IPS-11a (cell line): ENCODE measurements at regions not wholly inside any gene's neighbourhood (a gene's known extent, or its start where the extent isn't known, plus 50 kb on each side); places are given as distances from the start of the nearest gene placed in this dataset.
"Not testable (repeated sequence)": the region's sequence is repeated elsewhere in the genome, so short reads cannot be mapped to it uniquely, and the experiment has no call there.

Experiments
- H3K4me3 ChIP-seq: one replicate; pipeline ENCODE4 v1.5.1; 2013; ENCODE audit warnings: low read depth, low read length, control low read depth

- H3K4me3 ChIP-seq: no peak overlapping the region
Measured at GRCh38 chr3:159881828-159882309, 106.8 kb upstream of the IL12A start.

- no peak overlapping the region for H3K4me3 ChIP-seq
Measured at GRCh38 chr3:159882367-159882766, 106.3 kb upstream of the IL12A start.

- no peak overlapping the region for H3K4me3 ChIP-seq
Measured at GRCh38 chr3:159882790-159883779, 105.5 kb upstream of the IL12A start.

- no peak overlapping the region for H3K4me3 ChIP-seq
Measured at GRCh38 chr3:159884661-159885402, 103.8 kb upstream of the IL12A start.

- H3K4me3 ChIP-seq: no peak overlapping the region
Measured at GRCh38 chr3:159886050-159886449, 102.6 kb upstream of the IL12A start.

GRCh38 chr3:159886530-159886929 is 102.1 kb upstream of the IL12A start:
- H3K4me3 ChIP-seq: not testable (repeated sequence)

- no peak overlapping the region for H3K4me3 ChIP-seq
Measured at GRCh38 chr3:159887168-159887567, 101.5 kb upstream of the IL12A start.

- H3K4me3 ChIP-seq: no peak overlapping the region
Measured at GRCh38 chr3:159887911-159888310, 100.7 kb upstream of the IL12A start.

GRCh38 chr3:159892171-159892795 is 96.4 kb upstream of the IL12A start:
- H3K4me3 ChIP-seq: no peak overlapping the region

- no peak overlapping the region for H3K4me3 ChIP-seq
Measured at GRCh38 chr3:159892801-159893200, 95.8 kb upstream of the IL12A start.

- H3K4me3 ChIP-seq: no peak overlapping the region
Measured at GRCh38 chr3:159894386-159894785, 94.2 kb upstream of the IL12A start.

- H3K4me3 ChIP-seq: no peak overlapping the region
Measured at GRCh38 chr3:159895430-159895829, 93.2 kb upstream of the IL12A start.

GRCh38 chr3:159896543-159896942 is 92.1 kb upstream of the IL12A start:
- no peak overlapping the region for H3K4me3 ChIP-seq

- H3K4me3 ChIP-seq: no peak overlapping the region
Measured at GRCh38 chr3:159897331-159898075, 91.1 kb upstream of the IL12A start.

- H3K4me3 ChIP-seq: no peak overlapping the region
Measured at GRCh38 chr3:159898147-159898546, 90.5 kb upstream of the IL12A start.

GRCh38 chr3:159899166-159899565 is 89.5 kb upstream of the IL12A start:
- no peak overlapping the region for H3K4me3 ChIP-seq

GRCh38 chr3:159902546-159903314 is 85.9 kb upstream of the IL12A start:
- H3K4me3 ChIP-seq: no peak overlapping the region

GRCh38 chr3:159904455-159904854 is 84.2 kb upstream of the IL12A start:
- no peak overlapping the region for H3K4me3 ChIP-seq

- H3K4me3 ChIP-seq: no peak overlapping the region
Measured at GRCh38 chr3:159904911-159905310, 83.7 kb upstream of the IL12A start.

GRCh38 chr3:159907828-159908227 is 80.8 kb upstream of the IL12A start:
- no peak overlapping the region for H3K4me3 ChIP-seq
